Neural progenitor cell (in vitro differentiated cells): ENCODE measurements at regions not wholly inside any gene's neighbourhood (a gene's known extent, or its start where the extent isn't known, plus 50 kb on each side); places are given as distances from the start of the nearest gene placed in this dataset.

Experiments
- CTCF ChIP-seq: fragments of 200-600 bp; sonication (generic); IDR thresholded peaks from 2 replicates; pipeline ENCODE4 v1.5.1; 2017; ENCODE audit warnings: antibody characterized with exemption, mild to moderate bottlenecking
- EZH2 ChIP-seq: fragments of 200-600 bp; sonication (generic); IDR thresholded peaks from 2 replicates; pipeline ENCODE4 v1.6.1; 2017; ENCODE audit warnings: antibody characterized with exemption, mild to moderate bottlenecking, moderate library complexity

- TF ChIP-seq CTCF (no peak), EZH2 (no peak)
These were observed 258.6 kb upstream of the GRM7 start for GRCh38 chr3:6602329-6602728.
